ENCODE measurements at regions not wholly inside any gene's neighbourhood (a gene's known extent, or its start where the extent isn't known, plus 50 kb on each side); places are given as distances from the start of the nearest gene placed in this dataset.

- TF ChIP-seq CTCF (IDR thresholded peaks at IDR 0.05), result no peak
- TF ChIP-seq POLR2A (IDR thresholded peaks at IDR 0.05), result no peak
Observed at GRCh38 chr21:27675306-27675705, 708.4 kb upstream of the ADAMTS5 start.
